ENCODE measurements at regions not wholly inside any gene's neighbourhood (a gene's known extent, or its start where the extent isn't known, plus 50 kb on each side); places are given as distances from the start of the nearest gene placed in this dataset.
"Not testable (repeated sequence)": the region's sequence is repeated elsewhere in the genome, so short reads cannot be mapped to it uniquely, and the experiment has no call there.

DNA sequence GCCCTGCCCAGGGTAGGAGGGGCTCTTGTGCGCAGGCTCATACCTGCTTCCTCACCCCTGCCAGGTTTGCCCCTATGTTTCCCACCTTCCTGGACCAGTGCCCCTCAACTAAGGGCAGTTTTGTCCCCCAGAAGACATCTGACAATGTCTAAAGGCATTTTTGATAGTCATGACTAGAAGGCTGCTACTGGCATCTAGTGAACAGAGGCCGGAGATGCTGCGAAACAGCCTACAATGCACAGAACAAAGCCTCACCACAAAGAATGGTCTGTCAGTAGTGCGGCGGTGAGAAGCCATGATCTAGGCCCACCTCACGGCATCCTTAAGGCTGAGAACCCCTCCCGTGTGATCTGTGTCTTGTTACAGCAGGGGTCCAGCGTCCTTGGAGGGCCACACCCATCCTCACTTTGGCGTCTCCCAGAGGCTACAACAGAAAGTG lies 96.0 kb downstream of the TMEM17 start:
- DNase-seq = no peak

DNA sequence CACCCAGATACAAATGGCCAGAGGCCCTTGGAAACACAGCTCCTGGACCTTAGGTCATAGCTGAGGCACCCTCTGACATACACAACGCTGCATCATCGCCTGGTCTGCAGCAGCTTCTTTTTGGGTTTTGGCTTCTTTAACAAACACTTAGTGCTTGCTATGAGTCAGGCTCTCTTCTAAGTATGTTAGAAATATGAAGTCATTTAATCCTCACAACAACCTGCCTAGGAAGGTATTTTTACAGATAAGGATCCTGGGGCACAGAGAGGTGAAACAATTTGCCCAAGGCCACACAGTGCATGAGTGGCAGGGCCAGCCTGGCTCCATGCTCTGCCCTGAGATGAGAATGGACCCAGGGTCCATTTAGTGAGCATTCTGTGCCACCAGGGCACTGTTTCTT lies 96.6 kb downstream of the TMEM17 start:
- no peak for DNase-seq

DNA sequence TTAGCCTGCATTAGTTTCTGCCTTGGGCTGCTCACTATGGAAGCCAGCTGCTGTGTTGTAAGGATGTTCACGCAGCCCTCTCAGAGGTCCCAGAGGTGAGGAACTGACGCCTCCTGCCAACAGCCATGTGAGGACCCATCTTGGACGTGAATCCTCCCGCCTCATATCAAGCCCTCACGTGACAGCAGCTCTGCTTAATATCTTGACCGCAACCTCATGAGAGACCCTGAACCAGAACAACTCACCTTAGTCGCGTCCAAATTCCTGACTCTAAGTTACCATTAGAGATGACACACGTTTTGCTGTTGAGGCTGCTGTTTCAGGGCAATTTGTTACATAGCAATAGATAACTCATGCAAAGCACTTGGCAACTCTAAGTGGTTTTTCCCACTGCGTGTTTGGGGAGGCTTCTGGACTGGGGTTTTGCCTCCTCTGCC lies 97.7 kb downstream of the TMEM17 start:
- DNase-seq = no peak

DNA sequence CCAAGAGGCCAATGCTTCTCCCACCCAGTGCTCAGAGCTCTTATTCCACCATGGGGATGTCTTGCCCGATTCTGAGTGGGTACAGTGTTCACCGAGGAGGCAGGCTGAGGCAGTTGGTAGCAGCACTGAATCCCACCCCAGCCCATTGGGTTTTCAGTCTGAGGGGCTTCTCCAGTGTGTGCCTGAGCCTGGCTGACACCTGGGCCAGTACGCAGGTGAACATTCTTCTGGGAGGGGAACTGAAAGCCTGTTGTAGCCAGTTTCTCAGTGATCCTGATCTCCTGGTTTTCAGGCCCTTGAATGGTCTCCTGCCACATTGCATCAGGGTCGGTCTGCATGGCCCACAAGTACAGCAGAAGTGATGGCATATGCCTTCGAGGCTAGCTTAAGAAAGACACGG lies 98.2 kb downstream of the TMEM17 start:
- DNase-seq = no peak

DNA sequence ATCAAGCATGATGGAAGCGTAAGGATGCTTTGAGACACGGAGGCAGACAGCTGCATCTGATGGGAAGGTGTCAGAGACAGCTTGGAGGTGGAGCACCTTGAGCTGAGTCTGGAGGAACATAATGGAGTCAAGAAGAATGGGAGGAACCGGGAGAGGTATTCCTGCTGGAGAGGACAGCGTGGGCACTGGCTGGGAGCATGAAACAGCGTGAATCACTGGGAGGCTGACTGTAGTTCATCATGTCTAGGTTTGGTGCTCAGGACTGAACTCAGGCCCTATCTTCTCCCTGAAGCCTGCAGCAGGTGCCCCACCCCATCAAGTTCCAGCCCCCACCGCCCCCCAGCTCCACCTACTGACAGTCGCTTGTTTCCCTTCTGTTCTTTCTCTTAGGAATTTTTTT lies 98.6 kb downstream of the TMEM17 start:
- DNase-seq = no peak

DNA sequence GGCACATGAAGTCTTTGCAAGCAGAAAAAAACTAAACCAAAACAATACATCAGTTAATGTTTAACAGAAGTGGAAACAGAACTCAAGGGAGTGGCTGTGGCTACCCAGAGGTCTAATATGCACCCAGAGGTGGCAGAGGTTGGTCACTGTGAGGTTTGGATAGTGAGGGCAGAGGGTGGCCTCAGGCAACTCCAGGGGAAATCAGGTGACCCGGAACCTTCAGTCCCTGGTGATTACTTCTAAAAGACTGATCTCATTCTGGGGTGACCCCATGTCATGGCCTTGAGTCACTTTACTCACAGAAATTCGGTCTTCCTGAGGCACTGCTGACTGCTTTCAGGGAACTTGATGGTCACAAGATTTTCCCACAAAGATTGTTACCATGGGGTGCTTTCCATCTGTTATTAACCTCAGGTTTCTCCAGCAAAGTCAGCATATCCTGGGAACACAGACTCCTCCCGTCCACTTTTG lies 99.4 kb downstream of the TMEM17 start:
- DNase-seq = no peak

DNA sequence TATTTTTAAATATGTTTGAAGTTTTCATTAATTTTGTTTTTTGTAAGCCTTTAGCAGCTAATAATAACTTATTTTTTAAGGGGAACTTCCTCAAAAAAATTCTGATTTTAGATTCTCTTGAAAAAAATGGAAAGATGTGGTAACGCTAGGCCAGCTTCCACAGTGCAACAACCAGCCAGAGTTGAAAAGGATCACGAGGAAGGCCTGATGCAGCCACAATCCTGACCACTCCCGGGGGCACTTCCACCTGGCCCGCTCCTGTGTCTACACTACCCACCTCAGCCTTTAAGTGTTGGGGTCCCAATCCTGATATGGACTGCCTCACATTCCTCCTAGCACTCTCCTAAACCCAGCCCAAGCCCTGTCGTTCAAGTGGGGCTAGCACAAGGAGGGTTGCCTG lies 101.1 kb downstream of the TMEM17 start:
- DNase-seq = no peak

DNA sequence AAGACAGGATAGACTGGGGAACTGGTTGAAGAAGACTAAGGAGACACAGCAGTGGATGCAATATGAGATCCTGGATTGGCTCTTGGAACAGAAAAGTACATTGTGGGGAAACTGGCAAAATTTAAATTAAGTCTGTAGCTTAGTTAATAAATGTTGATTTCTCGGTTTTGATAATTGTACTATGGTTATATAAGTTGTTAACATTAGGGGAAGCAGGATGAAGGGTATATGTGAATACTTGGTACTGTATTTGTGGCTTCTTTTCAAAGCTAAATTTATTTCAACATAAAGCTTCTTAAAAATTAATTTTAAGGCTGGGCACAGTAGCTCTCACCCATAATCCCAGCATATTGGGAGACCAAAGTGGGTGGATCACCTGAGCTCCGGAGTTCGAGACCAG lies 103.8 kb downstream of the TMEM17 start:
- no peak for DNase-seq

DNA sequence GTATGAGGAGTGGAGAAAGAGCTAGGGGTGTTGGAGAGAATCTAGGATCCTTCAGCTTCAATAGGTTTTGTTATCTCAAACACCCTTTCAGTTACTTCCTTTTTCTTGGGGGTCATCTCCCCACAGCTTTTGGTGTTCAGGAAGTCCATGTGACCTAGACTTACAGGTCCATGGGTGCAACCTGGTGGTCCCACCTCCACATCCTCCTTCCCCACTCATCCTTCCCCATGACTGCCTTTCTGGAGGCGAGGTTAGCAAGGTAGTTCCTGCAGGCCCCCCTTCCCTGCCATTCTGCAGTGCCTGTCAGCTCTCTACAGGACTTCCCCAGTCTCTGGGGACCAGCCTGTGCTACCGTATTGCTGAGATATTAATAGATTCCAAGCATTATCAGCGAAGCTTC lies 107.6 kb downstream of the TMEM17 start:
- no peak for DNase-seq

DNA sequence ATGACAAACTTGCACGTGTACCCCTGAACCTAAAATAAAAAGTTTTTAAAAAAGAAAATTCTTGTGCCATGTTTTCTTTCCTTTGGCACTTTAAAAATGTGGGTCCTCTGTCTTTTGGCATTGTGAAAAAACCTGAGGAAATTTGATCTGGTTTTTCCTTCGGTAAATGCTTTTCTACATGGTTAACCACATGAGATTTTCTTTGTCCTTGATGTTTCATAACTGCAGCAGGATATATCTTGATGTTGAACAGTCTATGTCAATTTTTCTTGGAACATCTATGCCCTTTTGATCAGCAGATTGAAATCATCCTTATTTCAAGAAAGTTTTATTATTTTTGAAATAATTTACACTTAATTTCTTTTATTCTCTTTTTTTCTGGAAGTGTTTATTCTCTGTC lies 109.1 kb downstream of the TMEM17 start:
- DNase-seq = no peak

DNA sequence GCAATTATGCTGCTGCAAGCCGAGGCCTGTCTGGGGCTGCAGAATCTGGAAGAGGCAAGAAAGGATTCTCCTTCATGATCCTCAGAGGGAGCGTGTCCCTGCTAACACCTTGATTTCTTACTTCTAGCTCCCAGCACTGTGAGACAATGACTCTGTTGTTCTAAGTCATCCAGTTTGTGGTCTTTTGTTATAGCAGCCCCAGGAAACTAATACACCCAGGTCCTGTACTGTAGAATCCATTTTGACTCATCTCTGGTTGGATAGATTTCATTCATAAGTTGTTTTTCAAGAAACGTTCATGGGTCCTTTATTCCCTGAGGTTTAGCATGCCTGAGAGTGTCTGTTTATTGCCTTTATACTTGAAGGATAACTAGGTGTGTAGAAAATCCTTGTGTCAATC lies 112.7 kb downstream of the TMEM17 start:
- DNase-seq = no peak

DNA sequence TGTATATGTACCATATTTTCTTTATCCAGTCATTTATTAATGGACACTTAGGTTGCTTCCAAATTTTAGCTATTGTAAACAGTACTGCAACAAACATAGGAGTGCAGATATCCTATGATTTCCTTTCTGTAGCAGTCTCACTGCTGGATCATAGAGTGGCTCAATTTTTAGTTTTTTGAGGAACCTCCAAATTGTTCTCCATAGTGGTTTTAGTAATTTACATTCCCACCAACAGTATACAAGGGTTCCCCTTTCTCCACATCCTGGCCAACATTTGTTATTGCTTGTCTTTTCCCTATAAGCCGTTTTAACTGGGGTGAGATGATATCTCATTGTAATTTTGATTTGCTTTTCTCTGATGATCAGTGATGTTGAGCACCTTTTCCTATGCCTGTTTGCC lies 114.3 kb downstream of the TMEM17 start:
- no peak for DNase-seq

DNA sequence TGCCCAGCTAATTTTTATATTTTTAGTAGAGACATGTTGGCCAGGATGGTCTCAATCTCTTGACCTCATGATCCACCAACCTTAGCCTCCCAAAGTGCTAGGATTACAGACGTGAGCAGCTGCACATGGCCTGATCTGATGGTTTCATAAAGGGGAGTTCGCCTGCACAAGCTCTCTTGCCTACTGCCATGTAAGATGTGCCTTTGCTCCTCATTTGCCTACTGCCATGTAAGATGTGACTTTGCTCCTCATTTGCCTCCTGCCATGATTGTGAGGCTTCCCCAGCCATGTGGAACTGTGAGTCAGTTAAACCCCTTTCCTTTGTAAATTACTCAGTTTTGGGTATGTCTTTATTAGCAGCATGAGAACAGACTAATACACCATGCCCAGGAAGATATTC lies 119.6 kb downstream of the TMEM17 start:
- not testable (repeated sequence) for DNase-seq

DNA sequence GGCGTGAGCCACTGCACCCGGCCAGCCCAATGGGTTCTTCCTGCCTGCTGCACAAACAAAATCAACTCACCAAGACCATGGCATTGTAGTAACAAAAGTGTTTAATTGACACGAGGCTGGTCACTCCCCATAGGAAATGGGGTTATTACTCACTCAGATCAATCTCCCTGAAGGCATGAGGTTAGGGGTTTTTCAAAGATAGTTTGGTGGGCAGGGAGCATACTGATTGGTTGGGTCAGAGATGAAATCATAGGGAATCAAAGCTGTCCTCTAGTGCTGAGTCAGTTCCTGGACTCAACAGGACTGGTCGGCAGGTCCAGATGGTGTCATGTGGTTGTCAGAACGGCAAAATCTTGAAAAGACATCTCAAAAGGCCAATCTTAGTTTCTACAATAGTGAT lies 122.1 kb downstream of the TMEM17 start:
- no peak for DNase-seq

DNA sequence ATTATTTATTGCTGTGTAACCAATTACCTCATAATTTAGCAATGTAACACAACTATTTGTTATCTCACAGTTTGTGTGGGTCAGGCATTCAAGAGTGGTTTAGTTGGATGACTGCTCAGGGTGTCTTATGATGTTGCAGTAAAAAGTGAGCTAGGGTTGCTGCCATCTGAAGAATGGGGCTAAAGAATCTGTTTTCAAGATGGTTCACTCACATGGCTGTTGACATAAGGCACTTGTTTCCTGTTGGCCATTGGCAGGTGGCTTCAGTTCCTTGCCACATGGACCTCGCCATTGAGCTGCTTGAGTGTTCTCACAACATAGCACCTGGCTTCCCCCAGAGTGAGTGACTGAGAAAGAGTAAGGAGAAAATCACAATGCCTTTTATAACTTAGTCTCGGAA lies 123.2 kb downstream of the TMEM17 start:
- peak; percentile 73 for DNase-seq

DNA sequence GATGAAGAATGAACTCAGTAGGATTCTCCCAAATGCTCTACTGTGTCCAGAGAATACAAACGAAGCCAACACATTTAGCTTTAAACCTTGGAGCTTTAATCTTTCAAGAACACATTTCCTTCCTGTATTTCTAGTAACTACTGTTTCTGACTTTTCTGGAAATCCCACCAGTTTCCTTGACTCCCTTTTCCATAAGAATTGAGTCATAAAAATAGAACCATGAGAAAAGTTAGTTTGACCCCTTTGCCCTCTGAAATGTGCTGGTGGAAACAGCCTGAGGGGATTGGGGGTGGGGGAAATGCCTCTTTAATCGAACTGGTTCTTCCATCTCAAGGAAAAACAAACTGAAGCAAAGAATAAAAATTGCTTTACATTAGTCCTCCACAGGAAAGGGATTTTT lies 123.9 kb downstream of the TMEM17 start:
- no peak for DNase-seq

DNA sequence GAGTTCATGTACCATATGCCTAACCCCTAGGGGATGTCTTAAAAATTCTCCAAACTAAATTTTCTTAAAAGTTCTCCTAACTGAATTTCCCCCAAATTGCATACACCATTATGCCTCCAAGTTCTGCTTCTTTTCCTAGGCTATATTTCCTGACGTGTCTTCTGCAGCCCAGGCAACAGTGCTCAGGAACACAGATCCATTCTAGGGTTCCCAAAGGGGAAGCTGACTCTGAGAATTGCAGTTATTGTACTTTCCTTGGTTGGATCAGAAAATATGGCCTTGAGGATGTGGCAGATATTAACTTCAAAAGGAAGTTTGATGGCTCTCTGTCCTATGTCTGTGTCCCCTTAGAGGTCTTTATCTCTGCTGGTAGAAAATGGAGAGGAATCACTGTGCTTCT lies 124.3 kb downstream of the TMEM17 start:
- DNase-seq = no peak

DNA sequence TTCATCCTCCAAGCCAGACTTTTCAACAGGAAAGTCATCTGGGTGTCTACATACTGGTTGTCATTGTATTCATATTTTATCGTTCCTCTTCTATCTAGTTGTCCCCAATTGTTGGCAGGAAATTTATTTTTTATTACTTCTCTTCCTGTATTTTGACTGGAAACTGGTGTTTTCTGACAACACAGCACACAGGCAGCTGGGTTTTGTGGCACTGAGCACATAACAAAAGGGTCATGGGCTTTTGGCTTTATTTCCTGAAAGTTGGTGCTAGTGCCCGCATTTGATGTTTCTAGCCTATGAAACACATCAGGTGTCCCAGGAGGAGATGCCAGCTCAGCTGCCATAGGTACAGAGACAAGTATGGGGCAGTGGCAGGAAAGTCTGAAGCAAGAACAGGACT lies 126.4 kb downstream of the TMEM17 start:
- no peak for DNase-seq

DNA sequence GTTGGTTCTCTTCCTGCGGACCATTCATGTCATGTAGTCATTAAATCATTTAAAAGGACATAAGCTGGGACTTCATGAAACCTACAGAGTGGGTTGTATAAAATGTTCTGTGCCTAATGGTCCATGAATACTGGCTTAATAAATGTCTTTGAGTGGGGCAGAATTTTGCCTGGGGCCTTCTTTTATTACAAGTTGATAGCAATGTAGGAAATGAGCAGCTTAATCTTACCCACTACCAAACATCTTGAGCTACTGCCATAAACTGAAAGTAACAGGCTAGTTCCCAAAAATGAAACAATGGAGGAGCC lies 130.9 kb downstream of the TMEM17 start:
- DNase-seq = no peak

DNA sequence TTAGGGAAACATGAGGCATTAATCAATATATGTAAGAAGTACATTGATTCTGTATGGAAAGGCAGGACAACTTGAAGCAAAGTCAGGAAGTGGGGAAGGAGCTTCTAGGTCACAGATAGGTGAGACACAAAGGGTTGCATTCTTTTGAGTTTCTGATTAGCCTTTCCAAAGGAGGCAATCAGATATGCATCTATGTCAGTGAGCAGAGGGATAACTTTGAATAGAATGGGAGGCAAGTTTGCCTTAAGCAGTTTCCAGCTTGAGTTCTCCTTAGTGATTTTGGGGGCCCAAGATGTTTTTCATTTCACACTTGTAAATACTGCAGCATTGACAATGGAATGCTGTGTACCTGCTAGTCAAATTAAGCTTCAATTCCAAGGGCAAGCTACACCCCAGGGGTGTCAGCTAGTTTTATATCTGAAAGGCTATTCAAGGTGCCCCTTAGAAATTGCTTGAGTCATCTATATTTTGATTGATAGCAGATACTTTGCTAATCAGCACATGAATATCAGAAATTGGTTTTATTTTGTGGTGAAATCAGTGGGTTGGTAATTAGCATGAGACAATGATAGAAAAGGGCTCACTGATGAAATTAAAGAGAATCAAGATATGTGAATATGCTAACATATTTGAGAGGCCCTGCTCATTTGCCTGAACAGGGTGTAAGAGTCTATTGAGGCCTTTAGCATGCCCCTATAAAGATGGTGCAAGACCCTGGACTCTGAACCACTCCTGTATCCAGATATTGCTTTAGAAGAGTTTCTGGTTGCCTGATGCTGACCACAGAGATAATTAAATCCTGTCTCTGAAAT lies 131.5 kb downstream of the TMEM17 start:
- no peak for DNase-seq

DNA sequence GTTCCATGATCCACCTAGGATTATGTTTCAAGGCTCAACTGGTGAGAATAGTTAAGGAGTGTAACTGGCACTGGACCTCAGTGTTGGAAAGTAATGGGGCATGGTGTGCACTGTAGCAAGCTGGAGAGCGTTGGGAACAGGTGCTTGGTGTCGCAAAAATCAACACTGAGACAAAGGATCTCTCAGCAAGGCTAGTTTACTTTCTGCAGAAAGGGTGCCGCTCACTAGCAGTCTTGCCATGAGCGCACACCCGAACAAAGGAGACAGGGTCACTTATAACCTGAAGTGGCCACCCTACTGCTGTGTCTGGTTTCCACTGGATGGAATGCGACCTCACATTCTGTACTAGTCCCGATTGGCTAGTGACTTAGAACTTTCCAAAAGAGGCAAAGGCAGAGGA lies 133.2 kb downstream of the TMEM17 start:
- no peak for DNase-seq

DNA sequence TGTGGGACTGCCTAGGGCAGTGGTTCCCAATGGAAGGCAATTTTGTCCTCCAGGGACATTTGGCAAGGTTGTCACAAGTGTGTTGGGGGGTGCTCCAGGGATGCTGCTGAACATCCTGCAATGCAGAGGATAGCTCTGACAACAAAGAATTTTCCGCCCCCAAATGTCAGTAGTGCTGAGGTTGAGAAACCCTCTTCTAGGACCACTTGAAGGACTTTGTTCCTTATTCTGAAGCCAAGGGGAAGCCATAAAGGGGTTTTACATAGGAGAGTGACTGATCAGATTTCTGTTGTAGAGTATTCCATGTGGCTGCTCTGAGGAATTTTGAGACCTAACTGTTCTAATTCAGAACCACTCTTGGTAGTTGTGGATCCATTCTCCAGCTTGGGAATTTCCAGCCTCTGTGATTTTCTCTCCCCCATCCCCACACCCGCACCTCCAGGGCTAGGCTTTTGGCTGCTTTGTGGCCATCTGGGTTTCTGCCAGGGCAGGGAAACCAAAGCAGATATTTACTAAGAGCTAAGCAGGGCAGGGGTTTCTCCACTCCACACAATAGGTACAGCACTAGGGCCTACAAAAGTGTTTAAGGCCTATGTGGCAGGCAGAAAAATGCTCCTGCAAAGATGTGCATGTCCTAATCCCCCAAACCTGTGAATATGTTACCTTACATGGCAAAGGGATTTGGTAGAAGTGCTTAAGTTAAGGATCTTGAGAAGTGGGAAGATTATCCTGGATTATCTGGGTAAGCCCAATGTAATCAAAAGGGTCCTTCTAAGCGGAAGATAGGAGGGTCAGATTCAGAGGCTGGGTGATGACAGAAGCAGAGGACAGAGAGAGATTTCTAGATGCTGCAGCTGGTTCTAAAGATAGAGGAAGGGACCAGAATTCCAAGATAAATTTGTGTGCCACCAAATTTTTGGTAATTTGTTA lies 135.4 kb downstream of the TMEM17 start:
- no peak for DNase-seq

DNA sequence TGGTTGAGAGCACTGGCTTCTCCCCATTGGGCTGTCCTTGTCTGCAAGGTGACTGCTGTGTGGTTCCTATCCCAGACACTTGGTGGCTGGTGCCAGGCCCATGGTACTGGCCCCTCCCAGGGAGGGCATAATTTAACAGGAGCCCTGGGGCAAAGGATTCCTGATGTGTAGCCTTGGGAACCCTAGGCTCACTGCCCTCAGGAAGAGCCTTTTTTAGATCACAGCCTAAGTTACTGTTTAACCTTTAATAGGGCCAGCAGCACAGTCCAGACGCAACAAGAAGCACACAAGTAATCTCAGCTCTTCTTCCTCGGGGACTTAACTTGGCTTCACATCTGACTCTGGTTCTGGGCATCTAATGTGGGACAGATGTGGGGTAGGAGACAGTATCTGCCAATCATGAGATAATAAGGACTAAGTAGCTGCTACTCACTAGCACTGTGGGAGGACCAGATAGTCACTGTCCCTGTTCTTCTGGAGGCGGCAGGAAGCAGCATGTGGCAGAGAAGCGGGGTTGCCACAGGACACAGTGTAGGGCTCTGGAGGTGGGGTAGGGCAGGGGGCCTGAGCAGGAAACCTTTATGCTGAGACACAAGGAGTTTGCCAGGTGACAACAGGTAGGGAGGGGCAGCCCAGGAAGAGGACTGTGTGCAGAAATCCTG lies 136.3 kb downstream of the TMEM17 start:
- no peak for DNase-seq
